Uterus (tissue), 2 donors: ENCODE measurements at regions not wholly inside any gene's neighbourhood (a gene's known extent, or its start where the extent isn't known, plus 50 kb on each side); places are given as distances from the start of the nearest gene placed in this dataset.

Experiments
- CTCF ChIP-seq, 4 experiments: fragments of 200-600 bp in 2 of 4; fragments of 450-650 bp in 2 of 4; sonication (generic) in 2 of 4; IDR thresholded peaks; one replicate each; pipeline ENCODE4 v1.5.1; 2016 to 2019; ENCODE audit warnings: antibody characterized with exemption in 4 of 4, mild to moderate bottlenecking in 2 of 4, moderate library complexity in 1 of 4
- POLR2A ChIP-seq, 2 donors: fragments of 450-650 bp; IDR thresholded peaks; one replicate each; pipeline ENCODE4 v1.6.1; 2016; ENCODE audit warnings: antibody characterized with exemption in 2 of 2, mild to moderate bottlenecking in 1 of 2, moderate library complexity in 1 of 2

GRCh38 chr4:100838286-100838685 is 320.5 kb upstream of the EMCN start:
- no peak for TF ChIP-seq CTCF (IDR thresholded peaks at IDR 0.05)
- TF ChIP-seq POLR2A (IDR thresholded peaks at IDR 0.05), result no peak
